H9 (cell line): ENCODE measurements at regions not wholly inside any gene's neighbourhood (a gene's known extent, or its start where the extent isn't known, plus 50 kb on each side); places are given as distances from the start of the nearest gene placed in this dataset.
"Not testable (repeated sequence)": the region's sequence is repeated elsewhere in the genome, so short reads cannot be mapped to it uniquely, and the experiment has no call there.

ENCODE experiments used
- DNase-seq: peaks from one replicate; pipeline ENCODE4 v3.0.0-alpha.2; 2017
- H2AFZ ChIP-seq: one replicate; pipeline ENCODE4 v1.6.1; 2013; ENCODE audit warnings: mild to moderate bottlenecking, low read length, control low read depth, moderate library complexity
- H2AK5ac ChIP-seq: 2 replicates; pipeline ENCODE4 v1.6.1; 2013; ENCODE audit warnings: low read length, control low read depth, mixed read lengths; ENCODE audit not compliant: insufficient read length
- H2BK120ac ChIP-seq: one replicate; pipeline ENCODE4 v1.6.1; 2013; ENCODE audit warnings: low read depth, mild to moderate bottlenecking, low read length, control low read depth, inconsistent platforms; ENCODE audit not compliant: poor library complexity, severe bottlenecking
- H2BK12ac ChIP-seq: 2 replicates; pipeline ENCODE4 v1.6.1; 2013; ENCODE audit warnings: low read length, control low read depth, mixed read lengths, low read depth; ENCODE audit not compliant: insufficient read length
- H2BK15ac ChIP-seq: 2 replicates; pipeline ENCODE4 v1.6.1; 2013; ENCODE audit warnings: low read depth, low read length, control low read depth
- H2BK20ac ChIP-seq: one replicate; pipeline ENCODE4 v1.6.1; 2013; ENCODE audit warnings: low read depth, mild to moderate bottlenecking, low read length, control low read depth, inconsistent platforms; ENCODE audit not compliant: poor library complexity, severe bottlenecking
- H2BK5ac ChIP-seq: 2 replicates; pipeline ENCODE4 v1.6.1; 2013; ENCODE audit warnings: low read length, control low read depth, mixed read lengths; ENCODE audit not compliant: insufficient read length
- H3K14ac ChIP-seq: 2 replicates; pipeline ENCODE4 v1.6.1; 2013; ENCODE audit warnings: low read length, control low read depth; ENCODE audit not compliant: insufficient read depth
- H3K18ac ChIP-seq: 2 replicates; pipeline ENCODE4 v1.6.1; 2013; ENCODE audit warnings: low read depth, mild to moderate bottlenecking, mixed read lengths, low read length, control low read depth; ENCODE audit not compliant: insufficient read length
- H3K23ac ChIP-seq: 2 replicates; pipeline ENCODE4 v1.6.1; 2013; ENCODE audit warnings: low read length, control low read depth, mixed read lengths, low read depth; ENCODE audit not compliant: insufficient read length
- H3K23me2 ChIP-seq: 2 replicates; pipeline ENCODE4 v1.6.1; 2013; ENCODE audit warnings: low read depth, mild to moderate bottlenecking, mixed read lengths, low read length, control low read depth; ENCODE audit not compliant: insufficient read length, poor library complexity, severe bottlenecking
- H3K27ac ChIP-seq: 2 replicates; pipeline ENCODE4 v1.5.1; 2013; ENCODE audit warnings: low read length, control low read depth, mixed read lengths, low read depth; ENCODE audit not compliant: insufficient read length
- H3K27me3 ChIP-seq: 2 replicates; pipeline ENCODE4 v1.6.1; 2013; ENCODE audit warnings: low read length, control low read depth, inconsistent platforms; ENCODE audit not compliant: insufficient read depth
- H3K4ac ChIP-seq: 2 replicates; pipeline ENCODE4 v1.6.1; 2013; ENCODE audit warnings: low read depth, mild to moderate bottlenecking, control low read depth, inconsistent platforms, low read length, moderate library complexity
- H3K4me1 ChIP-seq: 2 replicates; pipeline ENCODE4 v1.6.1; 2013; ENCODE audit warnings: low read length, control low read depth, inconsistent platforms; ENCODE audit not compliant: insufficient read depth
- H3K4me2 ChIP-seq: 2 replicates; pipeline ENCODE4 v1.6.1; 2013; ENCODE audit warnings: low read length, control low read depth, mixed read lengths; ENCODE audit not compliant: insufficient read length, insufficient read depth
- H3K56ac ChIP-seq: 2 replicates; pipeline ENCODE4 v1.6.1; 2013; ENCODE audit warnings: low read depth, mild to moderate bottlenecking, mixed read lengths, low read length, control low read depth; ENCODE audit not compliant: insufficient read length
- H3K79me1 ChIP-seq: 2 replicates; pipeline ENCODE4 v1.6.1; 2013; ENCODE audit warnings: low read depth, mild to moderate bottlenecking, moderate library complexity, low read length, control low read depth, inconsistent platforms; ENCODE audit not compliant: insufficient read depth, poor library complexity, severe bottlenecking
- H3K79me2 ChIP-seq: 2 replicates; pipeline ENCODE4 v1.6.1; 2013; ENCODE audit warnings: low read length, control low read depth, inconsistent platforms; ENCODE audit not compliant: insufficient read depth
- H3K9ac ChIP-seq: 2 replicates; pipeline ENCODE4 v1.6.1; 2013; ENCODE audit warnings: low read length, control low read depth, mixed read lengths; ENCODE audit not compliant: insufficient read length; ENCODE audit errors: extremely low read depth
- H3K9me3 ChIP-seq: one replicate; pipeline ENCODE4 v1.6.1; 2013; ENCODE audit warnings: low read depth, low read length, inconsistent platforms; ENCODE audit not compliant: control insufficient read depth
- H3T11ph ChIP-seq: one replicate; pipeline ENCODE4 v1.6.1; 2013; ENCODE audit warnings: mild to moderate bottlenecking, low read length, control low read depth, inconsistent platforms
- H4K20me1 ChIP-seq: one replicate; pipeline ENCODE4 v1.6.1; 2013; ENCODE audit not compliant: control insufficient read depth, insufficient read length, insufficient read depth
- H4K5ac ChIP-seq: 2 replicates; pipeline ENCODE4 v1.6.1; 2013; ENCODE audit warnings: low read depth, mild to moderate bottlenecking, mixed read lengths, low read length, control low read depth; ENCODE audit not compliant: insufficient read length
- H4K8ac ChIP-seq: replicated peaks from 2 replicates; pipeline ENCODE4 v1.6.1; 2013; ENCODE audit warnings: low read length, control low read depth, mixed read lengths, low read depth; ENCODE audit not compliant: insufficient read length
- H4K91ac ChIP-seq: 2 replicates; pipeline ENCODE4 v1.6.1; 2013; ENCODE audit warnings: low read depth, mild to moderate bottlenecking, moderate library complexity, mixed read lengths, low read length, control low read depth; ENCODE audit not compliant: insufficient read length
- H3K27ac Mint-ChIP-seq, 3 experiments: 2 replicates in 2 of 3; 3 replicates in 1 of 3; pipeline ENCODE4 v1.8.0; 2020 to 2021; ENCODE audit warnings: mixed read lengths in 3 of 3, mild to moderate bottlenecking in 1 of 3, moderate library complexity in 1 of 3
- H3K27me3 Mint-ChIP-seq: 2 replicates; pipeline ENCODE4 v1.8.0; 2021; ENCODE audit warnings: low read depth, mild to moderate bottlenecking, moderate library complexity, mixed read lengths
- H3K36me3 Mint-ChIP-seq, 3 experiments: 2 replicates in 2 of 3; 3 replicates in 1 of 3; pipeline ENCODE4 v1.8.0; 2020 to 2021; ENCODE audit warnings: low read depth in 3 of 3, mixed read lengths in 3 of 3; ENCODE audit not compliant: insufficient read depth in 1 of 3
- H3K4me1 Mint-ChIP-seq, 2 experiments: 2 replicates each; pipeline ENCODE4 v1.8.0; 2020; ENCODE audit warnings: mixed read lengths in 2 of 2
- H3K4me3 Mint-ChIP-seq, 2 experiments: 2 replicates in 1 of 2; 3 replicates in 1 of 2; pipeline ENCODE4 v1.8.0; 2020 to 2021; ENCODE audit warnings: mild to moderate bottlenecking in 2 of 2, mixed read lengths in 2 of 2, moderate library complexity in 1 of 2
- H3K9me3 Mint-ChIP-seq, 2 experiments: 2 replicates in 1 of 2; 3 replicates in 1 of 2; pipeline ENCODE4 v1.8.0; 2020; ENCODE audit warnings: mild to moderate bottlenecking in 2 of 2, mixed read lengths in 2 of 2, moderate library complexity in 1 of 2
- WGBS: extraction: QIAGEN DNeasy Blood & Tissue Kit; methylation state at CpG from one replicate; pipeline ENCODE4 v1.1.7; 2013; ENCODE audit warnings: missing lambda C conversion rate, low lambda C conversion rate, mixed read lengths; ENCODE audit not compliant: insufficient read length; ENCODE audit errors: extremely low coverage; 5-methylcytosine and 5-hydroxymethylcytosine counted together

GRCh38 chr7:152538346-152539189, 102.8 kb upstream of the KMT2C start:
- H3K27ac ChIP-seq, H3K9me3 ChIP-seq, H3K23ac ChIP-seq, H2AFZ ChIP-seq, H3K4me1 ChIP-seq, H4K91ac ChIP-seq, H3K14ac ChIP-seq, H3K27me3 ChIP-seq, H4K20me1 ChIP-seq, H2BK5ac ChIP-seq, H2AK5ac ChIP-seq, H2BK15ac ChIP-seq, H3K27me3 Mint-ChIP-seq, H3T11ph ChIP-seq, H2BK120ac ChIP-seq, H4K8ac ChIP-seq, H3K4me2 ChIP-seq, H2BK12ac ChIP-seq, H3K79me1 ChIP-seq, H3K9ac ChIP-seq, H3K23me2 ChIP-seq, H3K4me3 Mint-ChIP-seq, H3K56ac ChIP-seq, H3K79me2 ChIP-seq, H4K5ac ChIP-seq, H3K4ac ChIP-seq, H2BK20ac ChIP-seq, DNase-seq, H3K18ac ChIP-seq: not testable (repeated sequence)
- Mint-ChIP-seq H3K4me1 (peaks cover 15 to 17% of the 10 kb centered on the region in 2 experiments), H3K27ac (peak overlapping the region in 1 of 3 experiments; percentile 78; a peak in 1 of 7 replicates), H3K36me3 (peaks cover 0 to 15% (median 15%) of the 10 kb centered on the region in 3 experiments; a peak in 5 of 7 replicates), H3K9me3 (peaks cover 13 to 14% of the 10 kb centered on the region in 2 experiments)
- no CpG with 5 or more reads among the region's 46 CpGs for WGBS
